GM12878 (cell line): ENCODE measurements at regions not wholly inside any gene's neighbourhood (a gene's known extent, or its start where the extent isn't known, plus 50 kb on each side); places are given as distances from the start of the nearest gene placed in this dataset.

ENCODE experiments used
- ATAC-seq: fragments of 200-7000 bp; cut with Tn5 transposase; 3 replicates; pipeline ENCODE4 v1.9.1; 2020; ENCODE audit warnings: mild to moderate bottlenecking, moderate library complexity
- BruUV-seq: library from RNA; stranded (reverse); fragments of 400-500 nt; replicated peaks from 2 replicates; lab custom pipeline; 2021; lab: Mats Ljungman, UMichigan
- CTCF ChIA-PET: fragments of 300-600 bp; sonication (Branson Sonifier 250); formaldehyde crosslinking; extraction: SDS; loops from one replicate; lab custom pipeline; 2021; ENCODE audit warnings: inconsistent platforms; lab: Yijun Ruan, JAX
- POLR2A ChIA-PET: fragments of 350-600 bp; formaldehyde crosslinking; extraction: SDS; loops from one replicate; lab custom pipeline; 2021; ENCODE audit warnings: inconsistent platforms; lab: Charles Lee
- RAD21 ChIA-PET: fragments of 300-600 bp; sonication (Branson Sonifier 250); formaldehyde crosslinking; loops from one replicate; lab custom pipeline; 2023; ENCODE audit warnings: antibody characterized with exemption; ENCODE audit not compliant: unreplicated experiment; lab: Charles Lee
- SMC1A ChIA-PET: fragments of 300-600 bp; sonication (Branson Sonifier 250); formaldehyde crosslinking; loops from one replicate; lab custom pipeline; 2023; ENCODE audit not compliant: unreplicated experiment, uncharacterized antibody; lab: Charles Lee
- DNase-seq: peaks from one replicate; pipeline ENCODE4 v3.0.0-alpha.2; 2011; ENCODE audit warnings: low read depth, low spot score
- FAIRE-seq: peaks from 3 replicates; lab custom pipeline; 2011; peaks lifted over from hg19 to GRCh38; lab: Jason Lieb, UNC
- H2AFZ ChIP-seq: 2 replicates; pipeline ENCODE4 v1.6.0; 2011; ENCODE audit warnings: low read depth, low read length, control low read depth; ENCODE audit not compliant: control insufficient read depth
- H3K27ac ChIP-seq: 2 replicates; pipeline ENCODE4 v1.5.1; 2011; ENCODE audit warnings: control low read depth; ENCODE audit not compliant: control insufficient read depth, insufficient read depth
- H3K27me3 ChIP-seq, 2 experiments: replicated peaks in 1 of 2; 2 replicates each; pipeline versions ENCODE4 v1.6.0 to v1.6.1; 2011; ENCODE audit warnings: low read length in 1 of 2; ENCODE audit not compliant: control insufficient read depth in 2 of 2, insufficient read depth in 2 of 2
- H3K36me3 ChIP-seq, 2 experiments: 2 replicates each; pipeline ENCODE4 v1.5.1; 2011; ENCODE audit warnings: low read length in 1 of 2; ENCODE audit not compliant: control insufficient read depth in 2 of 2, insufficient read depth in 2 of 2
- H3K4me1 ChIP-seq: 2 replicates; pipeline ENCODE4 v1.6.1; 2011; ENCODE audit warnings: mild to moderate bottlenecking, low read length, moderate library complexity, mixed read lengths; ENCODE audit not compliant: control insufficient read depth, insufficient read depth
- H3K4me2 ChIP-seq: 2 replicates; pipeline ENCODE4 v1.6.0; 2011; ENCODE audit warnings: control low read depth; ENCODE audit not compliant: control insufficient read depth, insufficient read depth
- H3K4me3 ChIP-seq: fragments of 200-600 bp; sonication (generic); 2 replicates; pipeline ENCODE4 v1.5.1; 2016
- H3K79me2 ChIP-seq: 2 replicates; pipeline ENCODE4 v1.6.0; 2011; ENCODE audit warnings: low read length; ENCODE audit not compliant: control insufficient read depth, insufficient read depth
- H3K9ac ChIP-seq: 2 replicates; pipeline ENCODE4 v1.8.0; 2011; ENCODE audit warnings: low read length, control low read depth, mixed read lengths; ENCODE audit not compliant: control insufficient read depth, insufficient read depth
- H3K9me3 ChIP-seq: replicated peaks from 3 replicates; pipeline ENCODE4 v1.5.1; 2011; ENCODE audit warnings: mild to moderate bottlenecking, low read length; ENCODE audit not compliant: control insufficient read depth, insufficient read depth
- H4K20me1 ChIP-seq: 2 replicates; pipeline ENCODE4 v1.6.0; 2011; ENCODE audit not compliant: control insufficient read depth, insufficient read depth
- ASH2L ChIP-seq: fragments of 300-600, 200-600 bp; sonication (generic); IDR thresholded peaks from 2 replicates; pipeline ENCODE4 v1.6.1; 2017; ENCODE audit warnings: low read depth, mild to moderate bottlenecking, borderline replicate concordance
- BRCA1 ChIP-seq: IDR thresholded peaks from 2 replicates; pipeline ENCODE4 v1.6.1; 2011; ENCODE audit warnings: low read depth, low read length, improper control_type of control experiment
- CBFB ChIP-seq: IDR thresholded peaks from 2 replicates; pipeline ENCODE4 v1.6.1; 2016; ENCODE audit warnings: antibody characterized with exemption, low read depth
- CHD2 ChIP-seq: IDR thresholded peaks from 2 replicates; pipeline ENCODE4 v1.6.1; 2011; ENCODE audit warnings: low read depth, low read length, improper control_type of control experiment, borderline replicate concordance
- E4F1 ChIP-seq: fragments of 450-650 bp; IDR thresholded peaks from 2 replicates; pipeline ENCODE4 v1.6.1; 2018; ENCODE audit warnings: borderline replicate concordance, mild to moderate bottlenecking; ENCODE audit not compliant: partially characterized antibody
- FOXM1 ChIP-seq: IDR thresholded peaks from 2 replicates; pipeline ENCODE4 v1.6.1; 2012; ENCODE audit warnings: low read depth, mild to moderate bottlenecking, inconsistent platforms, low read length, moderate library complexity
- MTA3 ChIP-seq: IDR thresholded peaks from 2 replicates; pipeline ENCODE4 v1.6.1; 2012; ENCODE audit warnings: low read length, inconsistent platforms, borderline replicate concordance
- RCOR1 ChIP-seq: conservative IDR thresholded peaks from 2 replicates; pipeline ENCODE4 v1.6.1; 2012; ENCODE audit warnings: low read depth, low read length, improper control_type of control experiment
- ZBTB4 ChIP-seq: fragments of 450-650 bp; formaldehyde crosslinking; IDR thresholded peaks from 2 replicates; pipeline ENCODE4 v1.4.0; 2022; ENCODE audit warnings: mild to moderate bottlenecking, moderate library complexity
- ZNF274 ChIP-seq: IDR thresholded peaks from one replicate; pipeline ENCODE4 v1.8.0; 2011; ENCODE audit not compliant: insufficient read length, insufficient read depth
- ZNF592 ChIP-seq: fragments of 450-650 bp; IDR thresholded peaks from 2 replicates; pipeline ENCODE4 v1.6.1; 2017; ENCODE audit warnings: mild to moderate bottlenecking, moderate library complexity
- WGBS: methylation state at CpG from one replicate; pipeline ENCODE4 v1.1.6; 2016; ENCODE audit warnings: low lambda C conversion rate; ENCODE audit not compliant: insufficient replicate concordance, insufficient coverage; ENCODE audit errors: missing lambda C conversion rate; 5-methylcytosine and 5-hydroxymethylcytosine counted together
- in situ Hi-C: fragments of 300-500 bp; cut with MboI; formaldehyde crosslinking; loops from 9 replicates; pipeline ENCODE4 v1.14.3; 2018; ENCODE audit warnings: mixed read lengths
- intact Hi-C: fragments of 100-400 bp; cut with micrococcal nuclease; formaldehyde crosslinking; loops from one replicate; pipeline ENCODE4 v1.14.2; 2022; ENCODE audit not compliant: unreplicated experiment
- TF ChIP-seq, protein P1 (sequence below): fragments of 450-650 bp; IDR thresholded peaks from 2 replicates; pipeline ENCODE4 v1.6.1; 2016; ENCODE audit warnings: mild to moderate bottlenecking

- in situ Hi-C loops (no loop called here), intact Hi-C loops (no loop called here)
- Histone ChIP-seq H2AFZ (no peak overlapping the region), H3K79me2 (no peaks in the 10 kb centered on the region), H3K36me3 (no peaks in the 10 kb centered on the region), H3K4me2 (no peak overlapping the region), H3K27ac (no peak overlapping the region), H3K4me1 (no peaks in the 10 kb centered on the region), H3K9ac (no peak overlapping the region), H4K20me1 (no peaks in the 10 kb centered on the region), H3K4me3 (no peak overlapping the region), H3K27me3 (no peaks in the 10 kb centered on the region), H3K9me3 (no peaks in the 10 kb centered on the region)
- DNase-seq (no peak), ATAC-seq (no peak), FAIRE-seq (no peak)
- ChIA-PET POLR2A (no interaction called here), CTCF (no interaction called here), SMC1A (no interaction called here), RAD21 (no interaction called here)
- WGBS, result 2% methylated on average over 4 of the region's 4 CpGs
- BruUV-seq, result no TSS peak
- TF ChIP-seq CBFB (no peak), FOXM1 (no peak), ZNF274 (no peak), MTA3 (no peak), ZBTB4 (CRISPR knock-in tag) (no peak), CHD2 (no peak), RCOR1 (no peak), ZNF592 (no peak), ASH2L (no peak), E4F1 (no peak), BRCA1 (no peak)
- TF ChIP-seq, protein P1, sequence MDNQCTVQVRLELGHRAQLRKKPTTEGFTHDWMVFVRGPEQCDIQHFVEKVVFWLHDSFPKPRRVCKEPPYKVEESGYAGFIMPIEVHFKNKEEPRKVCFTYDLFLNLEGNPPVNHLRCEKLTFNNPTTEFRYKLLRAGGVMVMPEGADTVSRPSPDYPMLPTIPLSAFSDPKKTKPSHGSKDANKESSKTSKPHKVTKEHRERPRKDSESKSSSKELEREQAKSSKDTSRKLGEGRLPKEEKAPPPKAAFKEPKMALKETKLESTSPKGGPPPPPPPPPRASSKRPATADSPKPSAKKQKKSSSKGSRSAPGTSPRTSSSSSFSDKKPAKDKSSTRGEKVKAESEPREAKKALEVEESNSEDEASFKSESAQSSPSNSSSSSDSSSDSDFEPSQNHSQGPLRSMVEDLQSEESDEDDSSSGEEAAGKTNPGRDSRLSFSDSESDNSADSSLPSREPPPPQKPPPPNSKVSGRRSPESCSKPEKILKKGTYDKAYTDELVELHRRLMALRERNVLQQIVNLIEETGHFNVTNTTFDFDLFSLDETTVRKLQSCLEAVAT, result no peak
Measured at GRCh38 chr10:106284802-106285587, 879.5 kb downstream of the SORCS1 start.
